ENCODE measurements at regions not wholly inside any gene's neighbourhood (a gene's known extent, or its start where the extent isn't known, plus 50 kb on each side); places are given as distances from the start of the nearest gene placed in this dataset.

DNA sequence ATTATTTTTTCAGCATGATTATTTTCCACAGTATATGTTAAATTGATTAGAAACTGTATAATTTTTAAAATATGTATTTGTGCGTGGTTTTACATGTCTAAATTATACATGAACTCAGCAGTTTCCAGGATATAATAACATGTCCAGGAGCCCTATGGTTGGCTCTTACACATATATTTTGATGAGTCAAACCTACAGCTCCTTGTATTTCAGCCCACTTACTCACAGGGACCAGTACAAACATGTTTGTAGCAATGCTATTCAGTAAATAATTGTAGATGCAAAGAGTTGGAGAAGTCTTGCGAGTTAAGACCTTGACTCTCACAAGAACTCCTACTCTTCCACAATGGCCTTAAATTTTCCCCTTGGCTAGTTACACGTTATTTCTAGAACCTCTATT, 107.2 kb upstream of the SASH1 start:
- Histone ChIP-seq H3K9ac (ENCODE audit: low read length) (no peak overlapping the region), H3F3A (ENCODE audit: insufficient read depth, low read length) (no peaks in the 10 kb centered on the region), H4K20me1 (ENCODE audit: insufficient read depth, low read length) (no peaks in the 10 kb centered on the region), H3K4me3 (ENCODE audit: low read depth, low read length, poor library complexity, severe bottlenecking) (no peak overlapping the region), H3K27ac (ENCODE audit: low read depth, low read length, poor library complexity, severe bottlenecking) (no peak overlapping the region), H3K9me2 (ENCODE audit: low read depth, low read length) (no peaks in the 10 kb centered on the region), H3K4me2 (ENCODE audit: low read length) (no peak overlapping the region), H3K4me1 (ENCODE audit: insufficient read depth, low read length, severe bottlenecking) (no peaks in the 10 kb centered on the region), H3K79me2 (ENCODE audit: insufficient read depth, low read length) (no peaks in the 10 kb centered on the region), H3K9me3 (ENCODE audit: low read length) (no peaks in the 10 kb centered on the region), H3K36me3 (ENCODE audit: insufficient read depth, low read length) (no peaks in the 10 kb centered on the region), H2AFZ (ENCODE audit: low read length) (no peak overlapping the region), H3K27me3 (ENCODE audit: insufficient read depth, low read length) (no peaks in the 10 kb centered on the region)
- TF ChIP-seq, protein P1, sequence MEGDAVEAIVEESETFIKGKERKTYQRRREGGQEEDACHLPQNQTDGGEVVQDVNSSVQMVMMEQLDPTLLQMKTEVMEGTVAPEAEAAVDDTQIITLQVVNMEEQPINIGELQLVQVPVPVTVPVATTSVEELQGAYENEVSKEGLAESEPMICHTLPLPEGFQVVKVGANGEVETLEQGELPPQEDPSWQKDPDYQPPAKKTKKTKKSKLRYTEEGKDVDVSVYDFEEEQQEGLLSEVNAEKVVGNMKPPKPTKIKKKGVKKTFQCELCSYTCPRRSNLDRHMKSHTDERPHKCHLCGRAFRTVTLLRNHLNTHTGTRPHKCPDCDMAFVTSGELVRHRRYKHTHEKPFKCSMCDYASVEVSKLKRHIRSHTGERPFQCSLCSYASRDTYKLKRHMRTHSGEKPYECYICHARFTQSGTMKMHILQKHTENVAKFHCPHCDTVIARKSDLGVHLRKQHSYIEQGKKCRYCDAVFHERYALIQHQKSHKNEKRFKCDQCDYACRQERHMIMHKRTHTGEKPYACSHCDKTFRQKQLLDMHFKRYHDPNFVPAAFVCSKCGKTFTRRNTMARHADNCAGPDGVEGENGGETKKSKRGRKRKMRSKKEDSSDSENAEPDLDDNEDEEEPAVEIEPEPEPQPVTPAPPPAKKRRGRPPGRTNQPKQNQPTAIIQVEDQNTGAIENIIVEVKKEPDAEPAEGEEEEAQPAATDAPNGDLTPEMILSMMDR (IDR thresholded peaks at IDR 0.05; ENCODE audit: low read length), result no peak
- TF ChIP-seq EZH2 (IDR thresholded peaks at IDR 0.05; ENCODE audit: borderline replicate concordance, low read length), result no peak

DNA sequence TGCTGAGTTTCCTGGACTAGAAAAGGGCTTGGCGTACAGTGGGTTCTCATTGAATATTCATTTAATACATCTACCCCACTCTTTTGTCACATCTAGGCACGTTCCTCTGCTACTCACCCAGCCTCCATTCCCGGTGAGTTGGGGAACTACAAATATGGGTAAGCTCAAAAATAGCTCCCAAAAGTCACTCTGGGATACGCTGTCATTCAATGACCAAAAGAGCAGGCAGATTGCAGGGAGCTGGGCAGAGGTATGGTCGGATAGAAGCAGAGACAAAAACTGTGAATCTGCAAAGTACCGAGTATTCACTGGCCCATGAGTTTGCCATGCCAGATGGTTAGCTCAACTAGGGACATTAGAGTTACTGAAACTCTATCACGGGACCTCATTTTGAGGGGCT, 103.9 kb upstream of the SASH1 start:
- Histone ChIP-seq H3K9ac (ENCODE audit: low read length) (no peak overlapping the region), H3K9me2 (ENCODE audit: low read depth, low read length) (no peaks in the 10 kb centered on the region), H2AFZ (ENCODE audit: low read length) (no peak overlapping the region), H3K27ac (ENCODE audit: low read depth, low read length, poor library complexity, severe bottlenecking) (no peak overlapping the region), H3K79me2 (ENCODE audit: insufficient read depth, low read length) (no peaks in the 10 kb centered on the region), H3K4me2 (ENCODE audit: low read length) (no peak overlapping the region), H3K4me3 (ENCODE audit: low read depth, low read length, poor library complexity, severe bottlenecking) (no peak overlapping the region), H3K9me3 (ENCODE audit: low read length) (no peaks in the 10 kb centered on the region), H3K36me3 (ENCODE audit: insufficient read depth, low read length) (no peaks in the 10 kb centered on the region), H4K20me1 (ENCODE audit: insufficient read depth, low read length) (no peaks in the 10 kb centered on the region), H3F3A (ENCODE audit: insufficient read depth, low read length) (no peaks in the 10 kb centered on the region), H3K27me3 (ENCODE audit: insufficient read depth, low read length) (no peaks in the 10 kb centered on the region), H3K4me1 (ENCODE audit: insufficient read depth, low read length, severe bottlenecking) (no peaks in the 10 kb centered on the region)
- TF ChIP-seq, protein P1 (IDR thresholded peaks at IDR 0.05; ENCODE audit: low read length), result no peak
- no peak for TF ChIP-seq EZH2 (IDR thresholded peaks at IDR 0.05; ENCODE audit: borderline replicate concordance, low read length)

DNA sequence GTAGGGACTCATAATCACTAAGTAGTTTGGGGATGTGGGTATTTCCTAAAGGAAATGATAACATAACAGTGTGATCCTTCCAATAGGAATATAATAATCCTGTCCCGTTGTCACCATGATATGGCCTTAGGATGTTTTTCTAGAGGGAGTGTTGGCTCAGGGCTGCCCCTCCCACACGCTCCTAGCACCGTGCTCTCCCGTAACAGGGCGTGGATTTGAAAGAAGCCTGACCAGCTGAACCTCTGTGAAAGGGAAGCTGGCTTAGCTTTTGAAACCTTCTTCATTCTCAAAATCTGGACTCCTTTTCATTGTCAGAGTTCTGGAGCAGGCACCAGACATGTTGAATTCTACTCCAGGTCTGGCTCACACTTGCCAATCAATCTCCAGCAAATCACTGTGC, 103.4 kb upstream of the SASH1 start:
- Histone ChIP-seq H3K9ac (ENCODE audit: low read length) (no peak overlapping the region), H3K9me3 (ENCODE audit: low read length) (no peaks in the 10 kb centered on the region), H3K4me2 (ENCODE audit: low read length) (no peak overlapping the region), H3K79me2 (ENCODE audit: insufficient read depth, low read length) (no peaks in the 10 kb centered on the region), H3K4me1 (ENCODE audit: insufficient read depth, low read length, severe bottlenecking) (no peaks in the 10 kb centered on the region), H3K4me3 (ENCODE audit: low read depth, low read length, poor library complexity, severe bottlenecking) (no peak overlapping the region), H3K36me3 (ENCODE audit: insufficient read depth, low read length) (no peaks in the 10 kb centered on the region), H4K20me1 (ENCODE audit: insufficient read depth, low read length) (no peaks in the 10 kb centered on the region), H3F3A (ENCODE audit: insufficient read depth, low read length) (no peaks in the 10 kb centered on the region), H3K9me2 (ENCODE audit: low read depth, low read length) (no peaks in the 10 kb centered on the region), H2AFZ (ENCODE audit: low read length) (no peak overlapping the region), H3K27me3 (ENCODE audit: insufficient read depth, low read length) (no peaks in the 10 kb centered on the region), H3K27ac (ENCODE audit: low read depth, low read length, poor library complexity, severe bottlenecking) (no peak overlapping the region)
- TF ChIP-seq, protein P1 (IDR thresholded peaks at IDR 0.05; ENCODE audit: low read length), result no peak
- no peak for TF ChIP-seq EZH2 (IDR thresholded peaks at IDR 0.05; ENCODE audit: borderline replicate concordance, low read length)

All from OCI-LY1 (cell line).